HL-60/S4 (cell line): ENCODE measurements at regions not wholly inside any gene's neighbourhood (a gene's known extent, or its start where the extent isn't known, plus 50 kb on each side); places are given as distances from the start of the nearest gene placed in this dataset.

Experiments
- in situ Hi-C: fragments of 300-500 bp; cut with MboI; formaldehyde crosslinking; loops from 2 replicates; pipeline ENCODE4 v1.14.3; 2022; ENCODE audit warnings: low sequenced_read_pairs

DNA sequence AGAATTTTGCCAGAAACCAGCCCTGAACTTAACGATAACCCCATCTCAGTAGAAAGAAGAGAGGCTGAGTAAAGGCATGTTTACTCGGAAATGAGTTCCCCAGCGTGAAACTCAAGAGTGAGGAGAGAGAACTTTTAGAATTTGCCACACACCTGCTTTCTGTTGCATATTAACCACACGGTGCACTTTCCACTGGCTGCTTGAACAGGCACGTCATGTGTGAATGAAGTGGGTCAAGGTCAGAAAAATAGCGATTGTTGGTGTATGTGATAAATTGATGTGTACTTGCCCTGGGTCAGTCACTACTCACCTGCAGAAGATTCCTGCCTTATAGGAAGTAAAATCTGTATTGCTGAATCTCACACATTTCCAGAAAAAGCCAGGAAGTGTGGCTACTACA is 395.7 kb downstream of the TRIML1 start:
- in situ Hi-C loops, result no loop called here

DNA sequence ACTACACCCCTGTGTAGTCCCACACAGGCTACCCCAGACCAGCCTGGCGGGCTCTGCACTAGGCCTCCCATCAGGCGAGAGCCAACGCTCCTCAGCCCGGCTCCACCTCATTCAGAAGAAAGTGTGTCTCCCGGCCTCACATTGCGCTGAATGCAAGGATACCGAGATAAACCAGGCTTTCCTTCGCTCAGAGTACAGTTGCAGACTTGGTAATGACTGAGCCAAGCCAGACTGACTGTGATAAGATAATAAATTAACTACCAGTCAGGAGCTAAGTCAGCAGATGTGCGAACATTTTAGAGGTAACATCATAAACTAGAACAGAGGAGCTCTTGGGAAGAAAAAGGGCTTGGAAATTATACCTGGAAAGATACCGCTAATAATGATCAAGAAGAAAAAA is 397.6 kb downstream of the TRIML1 start:
- in situ Hi-C loops, result no loop called here

DNA sequence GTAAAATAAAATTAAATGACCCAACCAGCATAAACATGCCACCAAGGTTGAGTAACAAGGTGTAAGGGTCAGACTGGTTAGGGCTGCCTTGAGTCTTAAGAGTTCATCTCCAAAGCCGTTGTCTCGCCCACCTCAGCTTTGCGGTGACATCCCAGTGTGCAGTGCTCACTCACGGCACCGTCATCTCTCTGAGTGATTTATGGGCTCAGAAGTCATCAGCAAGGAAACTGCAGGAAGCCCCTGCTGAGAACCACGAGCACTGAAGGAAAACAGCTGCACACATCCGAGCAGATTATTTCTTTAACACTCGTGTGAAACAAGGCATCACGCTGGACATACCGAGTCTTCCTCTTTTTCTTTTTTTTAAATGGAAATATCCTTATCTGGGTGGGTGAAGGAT is 411.1 kb downstream of the TRIML1 start:
- in situ Hi-C loops, result no loop called here

DNA sequence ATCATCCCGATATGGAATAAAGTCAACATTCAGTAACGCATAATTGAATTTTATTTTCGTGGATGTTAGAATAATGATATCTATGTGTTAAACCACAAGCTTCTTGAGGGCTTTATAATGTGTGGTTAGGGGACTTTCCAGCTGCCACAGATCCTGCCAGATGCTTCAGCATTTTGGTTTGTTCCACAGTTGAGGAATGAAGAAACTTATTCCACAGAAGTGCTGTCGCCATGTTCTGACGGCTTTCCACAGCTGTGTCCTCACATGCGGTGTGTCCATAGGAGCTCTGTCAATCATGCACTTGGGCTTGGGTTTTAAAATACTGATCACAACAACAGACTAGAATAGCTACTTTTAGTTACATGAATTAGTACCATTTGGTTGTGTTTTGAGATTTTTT is 411.9 kb downstream of the TRIML1 start:
- in situ Hi-C loops, result no loop called here

DNA sequence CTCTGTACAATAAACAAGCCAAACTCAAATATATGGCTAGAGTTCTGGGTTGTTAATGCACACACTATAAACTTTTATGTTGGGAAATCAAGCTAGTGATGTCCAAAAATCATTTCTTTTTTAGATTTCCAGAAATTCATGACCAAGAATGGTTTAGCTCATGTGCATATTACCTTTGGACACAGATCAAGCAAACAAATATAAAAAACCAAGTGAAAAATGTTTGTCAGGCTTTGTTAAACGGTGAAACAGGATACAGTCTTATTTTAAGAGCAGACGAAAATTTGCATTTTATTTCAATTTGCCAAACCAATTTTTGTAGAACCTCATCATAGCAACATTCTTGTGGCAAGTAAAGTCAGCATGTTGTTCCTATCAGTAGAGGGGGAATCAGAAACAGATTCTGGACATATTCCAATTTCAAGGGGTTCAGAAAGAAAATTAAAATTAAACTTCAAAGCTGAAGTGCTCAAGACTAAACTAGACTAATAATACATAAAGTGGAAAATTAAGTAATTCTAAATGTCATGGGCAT is 413.6 kb downstream of the TRIML1 start:
- in situ Hi-C loops, result no loop called here

DNA sequence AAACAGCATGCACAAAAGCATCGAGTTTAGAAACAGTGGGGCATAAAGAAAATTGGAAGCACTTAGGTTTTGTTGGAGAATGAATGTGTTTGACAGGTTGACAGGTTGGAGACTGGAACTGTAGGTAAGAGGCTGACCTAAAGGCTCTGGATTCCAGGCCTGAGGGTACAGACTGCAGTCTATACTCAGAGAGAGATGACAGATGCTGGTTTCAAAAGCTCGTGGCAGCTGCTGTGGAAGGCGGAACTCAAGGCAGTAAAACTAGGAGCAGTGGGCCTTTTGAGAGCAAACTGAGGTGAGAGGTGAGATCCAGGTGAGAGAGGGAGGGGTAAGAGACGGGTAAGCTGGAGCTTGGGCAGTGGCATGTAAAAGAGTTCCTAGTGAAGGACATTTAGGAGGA is 415.2 kb downstream of the TRIML1 start:
- in situ Hi-C loops, result no loop called here

DNA sequence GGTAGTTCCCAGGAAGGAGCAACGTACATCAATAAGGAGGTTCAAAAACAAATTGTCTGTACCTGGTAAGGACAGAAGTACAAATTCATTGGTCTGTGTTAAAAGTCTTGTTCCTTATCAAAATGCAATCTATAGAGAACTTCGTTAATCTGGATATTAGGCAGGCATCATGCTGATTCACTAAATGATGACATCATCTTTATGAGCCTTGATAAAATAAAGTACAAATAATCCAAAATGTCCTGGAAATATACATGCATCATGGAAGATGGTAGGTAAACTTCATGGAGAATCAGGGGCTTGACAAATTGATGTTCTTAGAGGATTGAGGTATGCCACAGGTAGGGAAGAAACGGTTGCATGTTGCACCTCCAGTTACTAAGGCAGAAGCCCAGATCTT is 433.9 kb downstream of the TRIML1 start:
- in situ Hi-C loops, result no loop called here

DNA sequence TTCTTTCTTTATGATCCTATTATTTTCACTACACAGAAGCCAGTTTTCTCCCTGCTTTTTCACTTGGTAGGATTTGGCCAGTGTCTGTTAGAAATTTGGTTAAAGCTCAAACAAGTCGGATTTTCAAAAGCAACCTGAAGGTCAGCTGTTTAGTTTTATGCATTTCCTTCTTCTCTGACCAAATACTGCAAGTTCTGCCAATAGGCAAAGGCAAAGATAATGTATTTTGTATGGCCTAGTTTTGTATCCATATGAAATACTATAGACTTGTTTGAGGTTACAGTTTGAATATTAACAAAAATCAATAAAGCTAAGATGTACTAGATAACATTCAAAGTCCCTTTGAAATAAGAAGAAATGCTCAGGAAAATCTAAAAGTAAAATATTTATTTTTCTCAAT is 439.4 kb downstream of the TRIML1 start:
- in situ Hi-C loops, result no loop called here

DNA sequence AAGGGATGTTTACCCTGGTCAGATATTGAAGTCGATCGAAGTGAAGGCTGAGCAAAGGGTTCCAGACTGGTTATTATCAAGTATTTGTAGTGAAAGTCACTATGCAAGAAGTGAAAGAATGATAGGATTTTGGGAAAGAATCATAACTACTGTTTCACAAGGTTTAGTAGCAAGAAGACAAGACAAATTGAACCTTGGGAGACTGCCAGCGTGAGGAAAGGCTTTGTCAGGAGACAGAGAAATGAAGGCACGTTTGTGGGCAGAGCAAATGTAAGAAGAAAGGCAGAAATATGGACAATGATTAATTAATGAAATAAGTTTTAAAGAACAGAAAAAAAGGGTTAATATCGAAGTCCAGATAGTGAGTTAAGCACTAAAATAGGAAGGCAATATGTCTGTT is 456.8 kb downstream of the TRIML1 start:
- in situ Hi-C loops, result no loop called here

DNA sequence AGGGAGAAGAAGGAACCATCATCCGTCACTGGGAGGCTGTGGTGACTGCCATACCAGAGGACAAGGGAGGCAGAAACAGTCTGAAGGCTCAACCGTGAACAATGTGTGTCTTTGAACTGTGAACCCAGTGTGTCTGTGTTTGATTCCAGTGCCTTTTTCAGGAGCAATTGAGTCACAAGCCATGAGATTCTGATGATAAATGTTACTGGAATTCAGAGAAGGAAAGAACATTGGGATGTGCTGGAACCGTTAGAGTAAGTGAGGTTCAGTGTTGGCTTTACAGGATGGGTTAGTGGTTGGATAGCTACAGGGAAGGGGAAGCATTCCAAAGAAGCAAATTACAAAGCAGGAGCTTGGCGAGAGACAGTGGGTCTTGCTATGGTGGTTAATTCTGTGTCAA is 464.4 kb downstream of the TRIML1 start:
- in situ Hi-C loops, result no loop called here

DNA sequence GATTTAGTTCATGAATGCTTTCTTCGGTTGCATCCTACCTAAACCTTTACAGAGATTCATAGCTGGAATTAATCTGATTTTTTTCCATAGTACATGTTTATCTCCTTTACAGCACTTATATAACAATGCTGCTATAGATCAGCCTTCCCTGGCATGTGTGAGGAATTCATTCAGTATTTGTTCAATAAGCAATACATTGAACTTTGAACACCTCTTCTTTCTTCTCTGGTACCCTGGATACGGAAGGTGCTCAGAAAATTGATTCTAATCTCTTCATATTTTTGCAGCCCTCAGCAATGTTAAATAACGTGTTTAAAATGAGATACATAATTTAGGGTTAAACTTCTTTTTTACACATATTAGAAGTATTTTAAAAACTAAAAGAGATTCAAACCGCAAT is 467.4 kb downstream of the TRIML1 start:
- in situ Hi-C loops, result no loop called here

DNA sequence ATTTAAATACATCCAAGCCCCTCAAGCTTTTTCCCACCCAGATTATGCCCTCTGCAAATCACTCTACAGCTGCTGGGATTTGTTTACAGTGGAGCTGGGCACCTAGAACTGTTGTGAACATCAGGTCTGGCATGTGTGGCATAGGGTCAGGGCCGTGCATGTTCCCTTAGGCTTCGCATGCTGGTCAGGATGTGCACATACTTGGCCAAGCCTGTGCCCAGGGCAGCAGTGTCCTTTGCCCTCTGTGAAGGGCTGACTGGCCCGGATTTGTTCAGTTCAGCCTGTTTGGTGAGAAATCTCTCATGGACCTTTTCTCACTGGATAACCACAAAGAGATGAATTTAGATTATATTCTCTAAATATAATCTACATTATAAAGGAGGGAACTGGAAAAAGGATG is 471.9 kb downstream of the TRIML1 start:
- in situ Hi-C loops, result no loop called here

DNA sequence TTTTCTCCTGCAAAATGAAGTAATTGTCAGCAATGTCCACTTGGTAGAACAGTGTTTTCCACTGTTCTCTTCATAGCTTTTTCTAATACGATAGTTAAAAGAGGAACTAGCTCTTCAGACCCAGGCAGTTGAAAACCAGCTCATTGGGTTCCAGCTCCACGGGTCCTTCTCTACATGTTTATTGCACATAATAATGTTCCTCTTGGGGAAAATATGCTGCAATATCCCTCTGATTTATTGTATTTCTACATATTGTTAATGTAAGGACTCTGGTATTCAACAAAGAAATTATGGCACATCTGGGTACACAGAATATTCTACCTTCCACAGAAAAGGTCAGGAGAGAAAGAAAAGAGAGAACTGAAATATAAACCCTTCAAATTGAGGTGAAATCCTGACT is 473.4 kb downstream of the TRIML1 start:
- in situ Hi-C loops, result no loop called here

DNA sequence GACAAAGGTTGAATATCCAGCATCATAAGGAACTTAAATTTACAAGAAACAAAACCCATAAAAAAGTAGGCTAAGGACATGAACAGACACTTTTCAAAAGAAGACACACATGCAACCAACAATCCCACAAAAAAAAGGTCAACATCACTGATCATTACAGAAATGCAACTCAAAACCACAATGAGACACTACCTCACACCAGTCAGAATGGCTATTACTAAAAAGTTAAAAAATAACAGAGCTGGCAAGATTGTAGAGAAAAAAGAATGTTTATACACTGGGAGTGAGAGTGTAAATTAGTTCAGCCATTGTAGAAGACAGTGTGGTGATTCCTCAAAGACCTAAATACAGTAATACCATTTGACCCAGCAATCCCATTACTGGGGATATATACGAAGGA is 474.7 kb downstream of the TRIML1 start:
- in situ Hi-C loops, result no loop called here

DNA sequence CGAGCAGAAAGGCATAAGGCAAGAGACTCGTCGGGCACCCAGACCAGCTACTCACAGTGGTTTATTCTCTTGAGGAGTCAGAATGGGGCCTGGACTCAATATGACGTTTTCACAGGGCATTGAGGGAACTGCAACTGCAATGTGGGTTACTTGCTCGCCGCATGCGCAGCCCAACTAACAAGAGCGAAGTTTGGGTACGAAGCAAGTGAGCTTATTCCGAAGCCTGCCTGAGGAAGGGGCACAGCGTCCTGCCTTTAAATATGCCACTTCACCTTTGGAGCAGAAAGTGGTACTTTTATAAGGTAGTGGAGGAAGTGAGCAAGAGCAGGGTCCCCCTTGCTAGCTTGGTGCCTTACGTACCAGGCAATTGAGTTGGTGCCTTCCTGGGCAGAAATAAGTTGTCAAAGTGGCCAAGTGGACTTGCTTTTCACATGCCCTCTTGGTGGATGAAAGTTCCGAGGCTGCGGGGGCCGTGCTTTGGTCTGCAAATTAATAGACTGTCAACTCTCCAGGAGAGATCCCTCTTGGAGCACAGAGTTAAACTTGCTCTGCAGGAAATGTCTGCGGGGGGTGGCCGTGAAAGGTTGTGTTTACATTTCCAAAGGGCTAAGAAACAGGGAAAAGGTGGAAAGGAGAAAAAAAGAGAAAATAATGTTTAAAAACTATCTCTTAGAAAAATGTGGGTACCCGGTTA is 480.4 kb downstream of the TRIML1 start:
- in situ Hi-C loops, result no loop called here

DNA sequence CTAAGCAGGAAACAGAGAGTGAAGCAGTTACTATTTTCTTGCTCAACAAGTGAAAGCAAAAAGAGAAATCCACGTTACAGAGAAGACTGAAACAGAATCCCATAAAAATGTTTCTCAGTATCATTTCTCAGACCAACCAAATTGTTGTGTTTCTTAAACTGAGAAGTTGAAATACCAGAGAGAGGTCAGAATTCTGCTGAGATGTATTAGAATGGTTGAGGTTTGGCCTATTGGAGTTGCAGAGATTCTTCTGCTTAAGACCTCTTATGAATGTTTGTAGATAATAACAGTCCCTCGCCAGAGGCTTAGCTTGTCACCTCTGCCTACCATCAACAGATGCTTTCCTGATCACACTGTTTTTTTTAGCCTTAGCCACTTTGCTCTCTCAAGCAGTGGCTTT is 481.4 kb downstream of the TRIML1 start:
- in situ Hi-C loops, result no loop called here

DNA sequence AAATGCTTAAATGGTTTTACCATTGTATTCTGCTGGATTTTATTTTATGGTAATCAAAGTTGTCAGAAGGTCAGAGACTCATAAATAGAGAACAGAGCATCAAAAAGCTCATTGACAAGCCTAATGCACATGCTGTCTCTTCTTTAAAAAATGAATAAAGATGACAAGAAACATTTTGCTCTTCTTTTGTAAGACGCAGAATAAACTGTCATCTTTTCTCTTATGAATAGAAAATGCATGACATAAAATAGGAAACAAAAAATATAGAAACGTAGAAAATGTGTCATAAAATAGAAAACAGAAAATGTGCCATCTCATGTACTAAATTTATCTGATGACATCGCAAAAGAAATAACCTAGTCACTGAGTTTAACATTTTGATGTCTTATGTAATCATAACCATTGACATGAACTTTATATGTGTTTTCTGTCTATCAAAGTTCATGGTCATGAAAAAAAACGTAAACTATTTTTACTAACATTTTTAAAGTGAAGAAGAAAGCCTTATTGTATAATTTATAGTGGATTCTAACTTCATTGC is 484.1 kb downstream of the TRIML1 start:
- in situ Hi-C loops, result no loop called here

DNA sequence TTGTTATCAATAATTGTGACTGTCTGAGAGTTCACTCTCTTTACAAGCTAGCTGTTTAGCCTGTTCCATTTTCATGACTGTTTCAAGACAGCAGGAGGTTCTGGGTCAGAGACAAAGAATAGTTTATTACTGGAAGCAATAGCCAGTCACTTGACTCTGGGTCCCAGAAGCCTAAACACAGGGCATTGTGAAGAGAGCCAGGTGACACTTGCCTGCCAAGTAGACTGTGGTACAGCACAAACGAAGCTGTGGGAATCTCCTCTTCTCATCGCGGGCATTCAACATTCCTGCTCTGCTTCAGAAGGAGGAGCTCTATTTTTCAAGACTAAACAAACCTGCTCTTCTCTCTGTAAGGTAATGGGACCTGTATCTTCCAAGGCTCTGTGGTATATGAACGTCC is 485.1 kb downstream of the TRIML1 start:
- in situ Hi-C loops, result no loop called here

DNA sequence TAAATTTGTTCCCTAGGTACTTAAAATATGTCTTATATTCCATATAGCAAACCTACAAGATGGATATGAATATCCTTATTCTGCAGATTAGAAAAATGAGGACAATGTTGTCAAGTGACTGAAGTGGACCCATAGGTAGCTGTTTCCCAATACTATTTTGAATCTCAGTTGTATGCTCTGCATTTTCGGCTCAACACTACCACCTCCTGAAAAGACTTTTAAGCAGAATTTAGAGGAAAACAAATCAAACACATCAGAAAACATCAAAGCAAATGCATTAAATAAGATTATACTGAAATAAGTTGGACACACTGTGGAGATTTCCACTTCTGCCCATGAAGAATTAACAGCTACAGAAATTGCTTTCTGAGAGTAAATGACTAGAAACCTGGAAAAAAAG is 488.7 kb downstream of the TRIML1 start:
- in situ Hi-C loops, result no loop called here

DNA sequence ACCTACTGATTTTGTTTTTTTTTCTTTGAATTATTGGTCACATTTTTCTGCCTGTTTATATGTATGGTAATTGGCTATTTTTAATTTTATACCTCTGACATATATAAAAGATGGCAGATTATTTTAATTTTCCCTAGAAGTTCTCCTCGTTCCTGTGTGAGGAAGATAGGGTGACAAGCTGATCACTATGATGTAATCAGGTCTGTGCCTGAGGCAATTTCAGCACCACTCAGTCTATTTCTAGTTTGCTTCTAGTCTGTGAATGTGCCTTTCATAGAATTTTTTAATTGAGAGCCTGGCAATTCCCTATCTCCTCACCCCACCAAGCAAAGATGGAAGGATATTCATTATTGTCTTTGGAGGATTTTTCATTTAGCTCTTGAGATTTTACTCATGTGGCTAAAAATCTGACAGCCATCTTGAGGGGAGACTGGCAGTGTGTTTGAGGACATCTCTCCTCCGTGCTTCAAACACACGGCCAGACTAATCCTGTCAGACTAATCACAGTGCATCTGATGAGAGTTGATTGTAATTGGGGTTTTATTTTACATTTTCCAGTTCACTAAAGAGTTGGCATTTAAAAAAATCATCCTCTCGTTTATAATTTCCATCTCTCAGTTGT is 500.3 kb downstream of the TRIML1 start:
- in situ Hi-C loops, result no loop called here

DNA sequence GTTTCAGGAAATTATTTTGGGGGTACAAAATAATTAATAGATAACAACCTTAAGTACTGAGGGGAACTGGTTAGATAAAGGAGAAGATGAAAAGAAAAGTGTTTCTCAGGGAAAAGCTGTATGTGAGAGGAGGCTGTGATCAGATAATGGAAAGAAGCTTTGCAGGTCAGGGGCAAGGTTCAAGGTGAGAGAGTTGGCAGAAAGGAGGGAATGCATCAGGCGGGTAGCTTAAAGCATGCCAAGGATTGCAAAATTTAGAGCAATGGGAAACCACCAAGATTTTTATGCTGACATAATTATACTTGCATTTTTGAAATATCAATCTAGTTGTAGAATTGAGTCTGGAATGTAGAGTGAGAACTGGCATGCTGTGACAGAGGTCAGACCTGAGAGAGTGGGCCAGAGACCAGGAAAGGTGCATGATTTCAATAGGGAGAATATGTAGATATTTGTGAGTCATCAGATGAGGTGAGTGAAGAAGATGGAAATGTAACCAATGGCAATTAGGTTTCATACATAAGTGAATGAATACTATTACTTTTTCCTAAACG is 508.7 kb downstream of the TRIML1 start:
- in situ Hi-C loops, result no loop called here

DNA sequence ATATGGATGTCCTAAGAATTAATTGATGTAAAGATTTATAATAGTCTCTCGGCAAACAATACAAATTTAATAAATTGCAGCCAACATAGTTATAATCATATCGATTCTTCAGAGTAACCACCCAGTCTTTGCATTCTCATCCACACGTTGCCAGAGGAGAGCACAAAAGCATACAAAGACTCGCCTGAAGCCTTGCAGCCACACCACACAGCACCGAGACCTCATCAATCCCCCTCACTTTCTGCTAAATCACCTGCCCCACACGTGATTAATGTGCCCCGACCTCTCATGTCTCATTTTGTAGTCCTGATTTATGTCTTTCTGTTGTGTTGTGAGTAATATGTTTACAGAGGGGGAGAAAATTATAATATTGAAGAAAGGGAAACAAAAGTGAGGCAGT is 510.4 kb downstream of the TRIML1 start:
- in situ Hi-C loops, result no loop called here
